Esophagus squamous epithelium (tissue), 5 donors: ENCODE measurements at regions not wholly inside any gene's neighbourhood (a gene's known extent, or its start where the extent isn't known, plus 50 kb on each side); places are given as distances from the start of the nearest gene placed in this dataset.
"Not testable (repeated sequence)": the region's sequence is repeated elsewhere in the genome, so short reads cannot be mapped to it uniquely, and the experiment has no call there.

ENCODE experiments used
- DNase-seq: peaks from one replicate; lab custom pipeline; 2025; lab: John Stamatoyannopoulos, UW
- H3K27ac ChIP-seq, 4 donors: fragments of 200-600 bp; sonication (generic); one replicate each; pipeline ENCODE4 v1.5.1; 2016 to 2019; ENCODE audit warnings: mild to moderate bottlenecking in 1 of 4
- H3K27me3 ChIP-seq, 4 donors: fragments of 200-600 bp; sonication (generic); 1 replicate in 3 of 4; 2 replicates in 1 of 4; pipeline versions ENCODE4 v1.5.1 to v1.6.0; 2017 to 2021; ENCODE audit warnings: antibody characterized with exemption in 1 of 4
- H3K36me3 ChIP-seq, 3 donors: fragments of 200-600 bp; sonication (generic); one replicate each; pipeline ENCODE4 v1.5.1; 2016 to 2019
- H3K4me1 ChIP-seq, 3 donors: fragments of 200-600 bp; sonication (generic); one replicate each; pipeline ENCODE4 v1.5.1; 2017 to 2019
- H3K4me3 ChIP-seq, 4 donors: fragments of 200-600 bp; sonication (generic); 1 replicate in 3 of 4; 2 replicates in 1 of 4; pipeline ENCODE4 v1.5.1; 2016 to 2019; ENCODE audit warnings: mild to moderate bottlenecking in 2 of 4, moderate library complexity in 1 of 4
- H3K9me3 ChIP-seq, 3 donors: fragments of 200-600 bp; sonication (generic); one replicate each; pipeline ENCODE4 v1.5.1; 2016 to 2019
- POLR2A ChIP-seq, 4 donors: fragments of 450-650 bp; IDR thresholded peaks; one replicate each; pipeline ENCODE4 v1.6.1; 2017; ENCODE audit warnings: antibody characterized with exemption in 4 of 4, mild to moderate bottlenecking in 4 of 4, moderate library complexity in 3 of 4
- WGBS, 2 donors: methylation state at CpG; one replicate each; pipeline ENCODE4 v1.1.5; 2018; 5-methylcytosine and 5-hydroxymethylcytosine counted together
- intact Hi-C: fragments of 100-400 bp; cut with DNase I; formaldehyde crosslinking; loops from one replicate; pipeline ENCODE4 v1.15.0; 2022
- TF ChIP-seq, protein P1 (sequence below), 6 experiments: fragments of 450-650 bp in 4 of 6; fragments of 200-600 bp in 2 of 6; sonication (generic) in 2 of 6; IDR thresholded peaks; one replicate each; pipeline ENCODE4 v1.5.1; 2016 to 2019; ENCODE audit warnings: antibody characterized with exemption in 6 of 6, mild to moderate bottlenecking in 4 of 6, moderate library complexity in 4 of 6
- donor health status: DM: yes; HTN: yes; CAD: no.

DNA sequence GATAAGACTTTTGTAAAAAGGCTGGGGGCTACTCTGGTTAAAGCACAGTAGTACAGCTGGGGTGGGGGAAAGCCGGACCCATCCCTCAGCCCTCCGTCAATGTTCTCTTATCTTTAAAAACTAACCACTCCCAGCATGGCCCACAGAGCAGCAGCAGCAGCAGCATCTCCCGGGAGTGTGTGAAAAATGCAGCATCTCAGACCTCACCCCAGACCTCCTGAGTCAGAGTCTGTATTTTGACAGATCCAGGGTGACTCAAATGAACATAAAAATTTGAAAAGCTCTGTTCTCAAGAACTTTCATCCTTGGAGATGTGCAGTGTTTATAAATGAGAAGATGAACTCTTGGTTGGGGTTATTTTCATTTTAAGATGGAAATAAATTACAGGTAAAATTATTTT is 277.7 kb upstream of the ECI2 start:
- Histone ChIP-seq H3K4me3 (no peak overlapping the region), H3K4me1 (no peaks in the 10 kb centered on the region), H3K36me3 (no peaks in the 10 kb centered on the region), H3K27ac (no peak overlapping the region), H3K9me3 (no peaks in the 10 kb centered on the region), H3K27me3 (no peaks in the 10 kb centered on the region)
- no peak for TF ChIP-seq POLR2A (IDR thresholded peaks at IDR 0.05)
- TF ChIP-seq, protein P1, sequence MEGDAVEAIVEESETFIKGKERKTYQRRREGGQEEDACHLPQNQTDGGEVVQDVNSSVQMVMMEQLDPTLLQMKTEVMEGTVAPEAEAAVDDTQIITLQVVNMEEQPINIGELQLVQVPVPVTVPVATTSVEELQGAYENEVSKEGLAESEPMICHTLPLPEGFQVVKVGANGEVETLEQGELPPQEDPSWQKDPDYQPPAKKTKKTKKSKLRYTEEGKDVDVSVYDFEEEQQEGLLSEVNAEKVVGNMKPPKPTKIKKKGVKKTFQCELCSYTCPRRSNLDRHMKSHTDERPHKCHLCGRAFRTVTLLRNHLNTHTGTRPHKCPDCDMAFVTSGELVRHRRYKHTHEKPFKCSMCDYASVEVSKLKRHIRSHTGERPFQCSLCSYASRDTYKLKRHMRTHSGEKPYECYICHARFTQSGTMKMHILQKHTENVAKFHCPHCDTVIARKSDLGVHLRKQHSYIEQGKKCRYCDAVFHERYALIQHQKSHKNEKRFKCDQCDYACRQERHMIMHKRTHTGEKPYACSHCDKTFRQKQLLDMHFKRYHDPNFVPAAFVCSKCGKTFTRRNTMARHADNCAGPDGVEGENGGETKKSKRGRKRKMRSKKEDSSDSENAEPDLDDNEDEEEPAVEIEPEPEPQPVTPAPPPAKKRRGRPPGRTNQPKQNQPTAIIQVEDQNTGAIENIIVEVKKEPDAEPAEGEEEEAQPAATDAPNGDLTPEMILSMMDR (IDR thresholded peaks at IDR 0.05), result no peak
- intact Hi-C loops, result no loop called here
- 74 to 76% methylated on average over 3 of the region's 3 CpGs for WGBS, 2 donors
- DNase-seq, result no peak

GRCh38 chr6:4412488-4412887 is 277.1 kb upstream of the ECI2 start:
- intact Hi-C loops, result no loop called here
- TF ChIP-seq, protein P1 (IDR thresholded peaks at IDR 0.05), result no peak
- no peak for TF ChIP-seq POLR2A (IDR thresholded peaks at IDR 0.05)
- no peaks in the 10 kb centered on the region for H3K9me3 ChIP-seq

GRCh38 chr6:4412077-4412476 is 276.7 kb upstream of the ECI2 start:
- TF ChIP-seq, protein P1 (IDR thresholded peaks at IDR 0.05), result no peak
- TF ChIP-seq POLR2A (IDR thresholded peaks at IDR 0.05), result no peak
- DNase-seq, result no peak
- Histone ChIP-seq H3K36me3 (no peaks in the 10 kb centered on the region), H3K27ac (no peak overlapping the region), H3K27me3 (no peaks in the 10 kb centered on the region), H3K4me3 (no peak overlapping the region), H3K9me3 (no peaks in the 10 kb centered on the region), H3K4me1 (no peaks in the 10 kb centered on the region)
- WGBS, 2 donors, result 40 to 46% methylated on average over 2 of the region's 2 CpGs
- intact Hi-C loops, result no loop called here

More at GRCh38 chr6:4412488-4412887, 277.1 kb upstream of the ECI2 start:
- WGBS, 2 donors, result 64 to 94% methylated on average over 2 of the region's 2 CpGs
- H3K27ac ChIP-seq, result no peak overlapping the region
- no peaks in the 10 kb centered on the region for H3K4me1 ChIP-seq
- H3K27me3 ChIP-seq, result no peaks in the 10 kb centered on the region
- H3K4me3 ChIP-seq, result no peak overlapping the region
- DNase-seq, result no peak
- H3K36me3 ChIP-seq, result no peaks in the 10 kb centered on the region

DNA sequence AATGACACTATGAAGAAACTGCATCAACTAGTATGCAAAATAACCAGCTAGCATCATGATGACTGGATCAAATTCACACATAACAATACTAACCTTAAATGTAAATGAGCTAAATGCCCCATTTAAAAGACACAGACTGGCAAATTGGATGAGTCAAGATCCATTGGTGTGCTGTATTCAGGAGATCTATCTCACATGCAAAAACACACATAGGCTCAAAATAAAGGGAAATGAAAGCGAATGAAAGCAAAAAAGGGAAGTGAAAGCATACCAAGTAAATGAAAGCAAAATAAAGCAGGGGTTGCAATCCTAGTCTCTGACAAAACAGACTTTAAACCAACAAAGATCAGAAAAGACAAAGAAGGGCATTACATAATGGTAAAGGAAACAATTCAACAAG is 272.3 kb upstream of the ECI2 start:
- intact Hi-C loops, H3K9me3 ChIP-seq, H3K4me3 ChIP-seq, DNase-seq, H3K27me3 ChIP-seq, H3K36me3 ChIP-seq, H3K4me1 ChIP-seq, H3K27ac ChIP-seq: not testable (repeated sequence)
- WGBS, 2 donors, result 41 to 55% methylated on average over 1 of the region's 1 CpG

DNA sequence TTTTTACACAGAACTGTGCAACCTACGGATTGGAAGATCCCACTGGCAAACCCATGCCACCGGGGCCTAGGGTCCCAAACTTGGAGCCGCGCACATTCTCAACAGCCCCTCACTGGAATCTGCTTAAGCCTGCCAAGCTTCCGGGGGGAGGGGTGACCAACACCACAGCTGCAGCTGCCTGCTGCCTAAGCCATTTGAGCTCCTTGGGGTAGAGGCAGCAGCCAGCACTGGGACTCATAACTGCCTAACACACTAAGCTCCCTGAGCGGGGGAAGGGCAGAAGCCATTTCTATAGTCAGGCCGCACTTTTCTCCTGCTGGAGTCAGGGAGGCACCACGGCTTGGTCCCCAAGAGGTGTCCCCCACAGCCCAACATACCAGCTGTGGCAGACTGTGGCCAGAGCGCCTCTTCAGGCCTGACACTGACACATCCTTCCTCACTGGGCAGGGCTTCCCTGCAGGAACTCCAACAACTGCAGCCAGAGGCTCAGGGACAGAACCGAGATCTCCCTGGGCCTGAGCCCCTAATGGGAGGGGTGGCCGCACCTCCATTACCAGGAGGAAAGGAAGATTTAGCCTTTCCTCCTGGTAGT is 270.3 kb upstream of the ECI2 start:
- WGBS, 2 donors, result 84 to 93% methylated on average over 5 to 7 of the region's 11 CpGs
- intact Hi-C loops, result no loop called here
- H3K36me3 ChIP-seq, result no peaks in the 10 kb centered on the region
- TF ChIP-seq, protein P1 (IDR thresholded peaks at IDR 0.05), result no peak
- TF ChIP-seq POLR2A (IDR thresholded peaks at IDR 0.05), result no peak
- no peak overlapping the region for H3K4me3 ChIP-seq
- no peaks in the 10 kb centered on the region for H3K9me3 ChIP-seq
- no peaks in the 10 kb centered on the region for H3K27me3 ChIP-seq
- no peak overlapping the region for H3K27ac ChIP-seq
- peaks cover 13 to 25% (median 19%) of the 10 kb centered on the region in 3 donors for H3K4me1 ChIP-seq
- no peak for DNase-seq

- Histone ChIP-seq H3K27me3 (no peaks in the 10 kb centered on the region), H3K4me1 (peaks cover 13 to 25% (median 19%) of the 10 kb centered on the region in 3 donors), H3K36me3 (no peaks in the 10 kb centered on the region), H3K9me3 (no peaks in the 10 kb centered on the region), H3K27ac (no peak overlapping the region), H3K4me3 (no peak overlapping the region)
- TF ChIP-seq POLR2A (IDR thresholded peaks at IDR 0.05), result no peak
- TF ChIP-seq, protein P1 (IDR thresholded peaks at IDR 0.05), result no peak
- WGBS, 2 donors, result 91 to 95% methylated on average over 2 of the region's 2 CpGs
- no peak for DNase-seq
- intact Hi-C loops, result no loop called here
Measured at GRCh38 chr6:4404415-4404814, 269.0 kb upstream of the ECI2 start.
